Breast epithelium (tissue), 3 donors: ENCODE measurements at regions not wholly inside any gene's neighbourhood (a gene's known extent, or its start where the extent isn't known, plus 50 kb on each side); places are given as distances from the start of the nearest gene placed in this dataset.

Experiments used
- CTCF ChIP-seq, 3 donors: fragments of 450-650 bp; IDR thresholded peaks; one replicate each; pipeline ENCODE4 v1.5.1; 2016 to 2017; ENCODE audit warnings: antibody characterized with exemption in 3 of 3, mild to moderate bottlenecking in 3 of 3, moderate library complexity in 3 of 3
- POLR2A ChIP-seq: fragments of 450-650 bp; IDR thresholded peaks from one replicate; pipeline ENCODE4 v1.6.1; 2016; ENCODE audit warnings: antibody characterized with exemption, mild to moderate bottlenecking, moderate library complexity
- POLR2AphosphoS5 ChIP-seq, 3 donors: sonication (generic); formaldehyde crosslinking; IDR thresholded peaks; one replicate each; pipeline ENCODE4 v1.6.1; 2017; ENCODE audit warnings: antibody characterized with exemption in 3 of 3

- no peak for TF ChIP-seq POLR2A
- TF ChIP-seq CTCF (IDR thresholded peaks at IDR 0.05): no peak
- TF ChIP-seq POLR2AphosphoS5 (IDR thresholded peaks at IDR 0.05): no peak
Measured at GRCh38 chr13:76414320-76414719, 471.9 kb downstream of the KCTD12 start.
